NOMO-1 (cell line): ENCODE measurements at regions not wholly inside any gene's neighbourhood (a gene's known extent, or its start where the extent isn't known, plus 50 kb on each side); places are given as distances from the start of the nearest gene placed in this dataset.

Experiments used
- DNase-seq, 2 experiments: peaks; one replicate each; lab custom pipeline; 2025; ENCODE audit not compliant: unreplicated experiment in 2 of 2; lab: John Stamatoyannopoulos, UW

DNA sequence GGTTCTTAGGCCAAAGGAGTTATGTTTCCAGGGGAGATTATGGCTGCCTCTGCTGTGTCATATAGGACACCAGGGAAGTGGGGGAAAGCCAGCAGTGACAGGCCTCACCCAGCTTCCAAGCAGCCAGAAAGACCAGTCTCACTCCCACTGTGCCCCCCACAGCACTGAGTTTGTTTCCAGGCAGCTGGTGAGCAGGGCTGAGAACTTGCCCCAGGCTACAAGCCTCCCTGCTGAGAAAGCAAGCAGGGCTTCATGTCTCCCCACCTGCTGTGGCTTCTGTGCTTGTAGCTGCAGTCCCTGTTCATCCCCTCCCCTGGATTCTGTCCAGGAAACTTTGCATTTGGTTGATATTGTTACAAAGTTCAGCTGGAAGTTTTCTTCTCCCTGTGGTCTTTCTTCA is 376.3 kb downstream of the PDCD6IP start:
- DNase-seq = no peak

DNA sequence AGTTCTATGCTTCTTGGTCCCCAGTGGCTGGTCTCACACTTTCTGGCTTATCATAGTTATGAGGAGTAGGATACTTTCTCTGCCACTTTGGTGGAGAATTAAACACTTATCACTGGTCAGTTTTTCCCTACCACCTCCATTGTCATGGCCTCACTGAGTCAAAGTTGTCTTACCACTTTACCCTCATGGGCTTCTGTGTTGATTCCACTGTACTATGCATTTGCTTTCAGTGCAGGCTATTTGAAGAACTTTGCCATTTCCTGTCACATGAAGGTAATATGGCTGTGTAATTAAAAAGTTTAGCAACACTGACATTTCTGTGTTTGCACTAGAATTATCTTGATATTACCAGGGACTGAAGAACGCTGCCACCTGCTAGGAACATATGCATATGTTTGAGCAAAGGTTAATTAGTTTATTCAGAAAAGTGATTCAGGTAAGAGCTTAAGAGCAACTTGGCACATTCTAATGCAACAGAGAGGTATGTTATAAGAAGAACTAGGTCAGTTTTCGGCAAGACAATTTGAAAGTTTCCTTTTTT is 377.3 kb downstream of the PDCD6IP start:
- no peak for DNase-seq

DNA sequence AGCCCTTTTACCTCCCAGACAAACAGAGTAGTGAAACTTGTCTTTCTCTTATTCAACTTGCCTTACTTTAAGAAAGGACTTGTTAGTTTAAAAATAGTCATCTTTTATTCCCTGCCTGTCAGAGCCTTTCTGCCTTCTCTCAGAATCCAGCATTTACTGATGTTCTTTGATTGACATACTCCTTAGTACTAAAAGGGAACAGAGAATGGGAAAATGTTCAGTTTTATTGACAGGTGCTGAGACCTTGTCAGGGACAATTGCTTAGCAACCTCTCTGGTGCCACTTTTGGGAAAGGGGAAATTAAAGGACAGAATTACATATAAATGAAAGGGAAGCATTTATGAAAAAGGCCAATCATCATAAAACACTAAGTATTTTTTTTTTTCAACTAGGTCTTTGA is 378.3 kb downstream of the PDCD6IP start:
- no peak for DNase-seq

DNA sequence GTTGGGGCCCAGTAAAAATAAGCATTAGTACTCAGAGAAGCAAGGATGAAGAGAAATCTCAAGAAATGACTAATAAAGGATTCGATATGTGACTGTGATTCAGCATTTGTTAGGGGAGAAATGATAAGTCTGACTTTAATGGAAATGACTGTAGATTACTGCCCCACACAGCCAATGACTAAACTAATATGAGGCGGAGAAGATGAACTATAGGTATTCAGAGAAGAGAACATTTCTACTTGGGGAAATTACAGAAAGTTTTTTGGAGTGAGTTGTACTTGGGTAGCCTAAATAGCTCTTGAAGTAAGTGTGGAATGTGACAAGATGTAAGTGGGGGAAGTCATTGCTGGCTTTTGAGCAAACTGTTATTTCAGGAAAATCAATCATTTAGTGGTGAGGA is 380.0 kb downstream of the PDCD6IP start:
- no peak for DNase-seq

DNA sequence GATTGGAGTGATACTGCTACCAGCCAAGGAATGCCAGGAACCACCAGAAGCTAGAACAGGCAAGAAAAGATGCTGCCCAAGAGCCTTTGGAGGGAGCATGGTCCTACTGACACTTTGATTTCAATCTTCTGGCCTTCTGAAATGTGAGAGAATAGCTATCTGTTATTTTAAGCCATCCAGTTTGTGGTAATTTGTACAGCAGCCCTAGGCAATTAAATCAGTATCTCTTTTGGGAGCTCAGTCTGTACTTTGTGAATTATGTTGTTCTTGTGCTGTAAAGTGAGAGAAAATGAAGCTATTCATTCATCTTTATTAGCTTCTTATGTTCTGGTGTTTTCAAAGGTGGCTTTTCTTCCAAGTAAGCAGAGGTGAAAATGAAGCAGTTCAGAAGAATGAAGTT is 381.3 kb downstream of the PDCD6IP start:
- no peak for DNase-seq

DNA sequence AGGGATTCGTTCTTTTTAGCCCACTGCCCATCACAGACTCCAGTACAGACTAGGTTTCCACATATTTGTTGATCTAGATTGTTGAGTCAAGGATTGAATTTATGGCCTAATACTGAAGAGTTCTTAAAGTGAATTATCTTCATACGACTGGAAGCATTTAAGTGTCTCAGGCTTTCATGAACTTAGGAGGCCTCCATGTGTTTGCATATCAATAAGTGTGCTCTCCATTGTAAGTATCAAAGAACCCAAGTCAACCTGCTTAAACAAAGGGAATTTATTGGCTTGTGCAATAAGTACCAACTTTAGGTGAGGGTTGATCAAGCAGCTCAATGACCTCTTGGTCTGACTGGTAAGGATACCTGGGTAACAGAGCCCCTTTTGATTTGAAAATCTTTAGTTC is 382.1 kb downstream of the PDCD6IP start:
- DNase-seq = no peak

GRCh38 chr3:34183114-34183513 is 384.7 kb downstream of the PDCD6IP start:
- no peak for DNase-seq

GRCh38 chr3:34183611-34184340 is 385.3 kb downstream of the PDCD6IP start:
- no peak for DNase-seq

GRCh38 chr3:34185301-34185700 is 386.9 kb downstream of the PDCD6IP start:
- no peak for DNase-seq

DNA sequence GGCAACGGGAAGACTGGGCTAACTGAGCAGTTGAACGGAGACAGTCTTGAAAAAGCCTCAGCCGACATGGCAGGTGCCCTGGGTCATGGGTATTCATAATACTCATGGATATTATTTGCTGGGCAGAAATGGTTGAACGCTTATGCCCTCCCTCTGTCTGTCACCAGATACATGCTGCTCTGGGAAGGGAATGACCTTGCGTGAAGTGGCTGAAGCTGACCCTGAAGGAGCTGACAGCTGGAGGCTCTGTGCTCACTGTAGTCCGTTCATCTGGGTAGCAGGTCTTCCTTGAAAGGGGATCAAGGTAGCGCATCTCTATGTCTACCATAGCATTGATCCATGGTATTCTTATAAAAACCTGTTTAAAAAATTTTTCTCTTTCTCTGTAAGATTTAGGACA is 390.7 kb downstream of the PDCD6IP start:
- no peak for DNase-seq

- no peak for DNase-seq
Measured at GRCh38 chr3:34196914-34197313, 398.5 kb downstream of the PDCD6IP start.

DNA sequence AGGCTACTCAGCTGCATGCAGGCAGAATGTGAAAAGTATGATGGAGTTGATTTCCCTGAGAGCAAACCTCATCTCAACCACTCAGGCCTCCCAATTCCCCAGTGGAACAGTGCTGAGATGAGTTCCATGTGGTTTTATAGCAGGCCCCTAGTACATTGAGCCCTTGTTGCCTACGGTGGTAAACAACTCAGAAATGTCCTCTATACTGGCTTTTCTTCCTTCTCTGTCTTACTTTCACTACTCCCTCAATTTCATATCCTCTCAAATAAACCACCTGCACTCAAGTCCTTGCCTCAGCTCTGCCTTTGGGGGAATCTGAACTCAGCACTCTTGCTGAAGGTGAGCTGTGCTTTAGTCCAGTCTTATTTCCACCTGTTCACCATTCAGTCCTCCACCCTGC is 399.9 kb downstream of the PDCD6IP start:
- DNase-seq = no peak

DNA sequence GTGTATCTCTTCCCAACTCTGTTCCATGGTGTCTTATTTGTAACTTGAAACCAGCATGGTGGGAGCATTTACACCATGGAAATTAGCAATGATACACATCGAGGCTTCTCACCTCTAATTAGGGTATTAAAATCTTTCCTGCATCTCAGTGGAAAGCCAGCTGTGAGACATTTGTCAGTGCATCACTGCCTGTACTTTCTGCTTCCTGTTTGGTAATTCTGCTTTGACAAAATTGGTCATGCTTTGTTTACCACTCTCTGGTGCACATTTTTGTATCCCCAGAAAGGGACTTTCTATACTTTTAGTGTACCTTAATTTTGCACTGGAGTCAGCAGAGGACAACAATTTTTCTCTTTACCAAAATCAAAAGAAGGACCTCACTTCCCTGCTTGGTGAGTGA is 402.1 kb downstream of the PDCD6IP start:
- no peak for DNase-seq

DNA sequence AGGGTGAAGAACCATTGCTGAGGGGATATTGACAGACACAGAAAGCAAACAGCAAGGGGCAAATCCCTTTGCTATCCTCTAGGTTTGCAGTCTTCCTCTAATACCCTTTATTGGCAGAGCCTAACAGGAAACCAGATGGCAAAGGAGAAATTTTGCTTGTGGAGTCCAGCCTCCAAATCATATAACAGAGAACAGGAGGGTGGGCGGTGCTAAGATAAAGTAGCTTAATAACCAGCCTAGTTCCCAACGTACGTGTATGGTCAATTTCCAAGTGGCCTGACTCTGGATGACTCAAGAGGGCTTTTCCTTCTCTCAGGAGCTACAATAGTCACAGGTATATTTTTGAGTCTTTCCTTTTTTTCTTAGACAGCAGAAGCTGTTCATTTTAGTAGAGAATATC is 404.5 kb downstream of the PDCD6IP start:
- no peak for DNase-seq

DNA sequence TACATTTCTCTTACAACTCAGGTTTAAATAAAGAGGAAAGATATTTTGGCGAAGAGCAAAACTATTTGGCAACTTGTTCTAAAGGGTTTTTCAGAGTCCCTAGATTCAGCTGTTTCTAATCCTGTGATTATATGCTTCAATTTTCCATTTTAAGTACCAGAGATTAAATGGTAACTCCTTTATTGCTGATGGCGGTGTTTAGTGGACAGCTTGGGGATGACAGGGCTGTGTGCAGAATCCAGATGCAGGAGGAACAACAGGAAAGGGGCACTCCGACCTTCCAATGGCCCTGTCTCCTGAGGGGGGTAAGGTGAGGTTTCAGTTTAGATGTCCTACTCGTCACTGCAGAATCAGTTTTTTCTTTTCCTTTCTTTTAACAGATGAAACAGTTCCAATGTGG is 405.0 kb downstream of the PDCD6IP start:
- no peak for DNase-seq

DNA sequence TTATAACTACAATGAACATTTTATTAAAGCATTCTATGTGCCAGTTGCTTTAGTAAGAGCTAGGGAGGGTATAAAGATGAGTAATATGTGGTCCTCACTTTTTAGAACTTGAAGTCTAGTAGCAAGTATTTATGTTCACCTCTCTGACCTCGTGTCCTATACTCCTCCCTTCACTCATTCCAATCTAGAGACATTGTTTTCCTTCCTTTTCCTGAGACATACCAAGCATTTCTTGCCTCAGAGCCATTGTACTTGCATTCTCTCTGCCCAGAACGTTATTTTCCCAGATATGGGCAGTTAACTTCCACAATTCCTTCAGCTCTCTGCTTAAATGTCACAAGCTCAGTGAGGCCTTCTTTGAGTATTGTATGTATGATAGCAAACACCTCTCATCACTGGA is 408.6 kb downstream of the PDCD6IP start:
- no peak for DNase-seq

GRCh38 chr3:34207806-34208205 is 409.4 kb downstream of the PDCD6IP start:
- DNase-seq = no peak

DNA sequence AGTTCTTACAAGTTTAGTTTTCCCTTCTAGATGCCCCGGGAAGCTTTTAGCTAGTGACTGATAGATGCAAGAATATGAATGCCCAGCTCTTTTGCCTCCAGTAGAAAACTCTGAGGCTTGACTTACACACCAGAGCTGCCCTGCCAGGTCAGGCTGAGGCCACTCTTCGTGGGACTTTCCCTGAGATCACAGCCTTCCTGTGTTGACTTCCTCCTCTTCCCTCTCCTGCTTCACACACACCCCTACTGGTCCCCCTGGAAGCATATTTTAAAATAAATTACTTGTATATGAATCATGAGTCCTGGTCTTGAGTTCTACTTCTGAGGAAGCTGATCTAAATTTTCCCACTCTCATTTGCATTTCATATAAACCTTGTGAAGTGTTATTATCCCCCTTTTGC is 413.7 kb downstream of the PDCD6IP start:
- DNase-seq = no peak

DNA sequence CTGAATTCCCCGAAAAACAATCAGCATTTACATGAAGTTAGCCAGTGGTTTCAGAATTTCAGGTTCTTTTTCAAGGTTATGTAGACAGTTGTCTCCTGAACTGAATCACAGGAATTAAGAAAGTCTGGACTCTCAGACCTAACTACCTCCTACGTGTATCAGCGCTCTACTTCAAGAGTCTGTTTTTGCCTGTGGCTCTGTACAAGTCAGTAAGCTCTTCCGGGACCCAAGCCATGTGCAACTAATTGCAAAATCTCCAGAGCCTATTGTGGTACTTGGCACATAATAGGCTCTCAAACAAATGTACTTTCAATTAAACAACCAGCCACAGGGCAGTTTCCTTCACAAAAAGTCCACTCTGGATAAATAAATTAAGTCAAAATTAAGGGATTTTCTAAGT is 414.2 kb downstream of the PDCD6IP start:
- peak in 1 of 2 experiments; percentile 0 for DNase-seq

- no peak for DNase-seq
Measured at GRCh38 chr3:34213478-34213877, 415.0 kb downstream of the PDCD6IP start.

GRCh38 chr3:34216711-34217335 is 418.4 kb downstream of the PDCD6IP start:
- DNase-seq = no peak

GRCh38 chr3:34218706-34219385 is 420.4 kb downstream of the PDCD6IP start:
- no peak for DNase-seq
